Endothelial cell of umbilical vein (primary cell): ENCODE measurements at regions not wholly inside any gene's neighbourhood (a gene's known extent, or its start where the extent isn't known, plus 50 kb on each side); places are given as distances from the start of the nearest gene placed in this dataset.

Experiments used
- BruUV-seq: library from RNA; stranded (reverse); fragments of 400-500 nt; replicated peaks from 2 replicates; lab custom pipeline; 2021; lab: Mats Ljungman, UMichigan
- CTCF ChIA-PET: fragments of 300-600, 350-600 bp; sonication (Branson Sonifier 250); formaldehyde crosslinking; loops from one replicate; lab custom pipeline; 2021; ENCODE audit warnings: antibody characterized with exemption, inconsistent platforms; lab: Charles Lee
- POLR2A ChIA-PET: fragments of 300-600, 350-600 bp; sonication (Branson Sonifier 250); formaldehyde crosslinking; loops from one replicate; lab custom pipeline; 2021; ENCODE audit warnings: antibody characterized with exemption, inconsistent platforms; lab: Charles Lee
- DNase-seq: peaks from one replicate; pipeline ENCODE4 v3.0.0-alpha.2; 2011; ENCODE audit warnings: low read depth, low spot score
- FAIRE-seq: peaks from 2 replicates; lab custom pipeline; 2011; peaks lifted over from hg19 to GRCh38; lab: Jason Lieb, UNC
- H2AFZ ChIP-seq: 2 replicates; pipeline ENCODE4 v1.6.0; 2012; ENCODE audit warnings: low read depth, low read length, control low read depth, inconsistent platforms
- H3K27ac ChIP-seq: 2 replicates; pipeline ENCODE4 v1.5.1; 2011; ENCODE audit warnings: low read depth, mild to moderate bottlenecking, control low read depth, low read length, moderate library complexity; ENCODE audit not compliant: insufficient read depth
- H3K27me3 ChIP-seq, 2 experiments: 2 replicates each; pipeline versions ENCODE4 v1.6.0 to v1.6.1; 2011; ENCODE audit warnings: low read length in 2 of 2, mixed read lengths in 1 of 2; ENCODE audit not compliant: control insufficient read depth in 2 of 2, insufficient read depth in 2 of 2
- H3K36me3 ChIP-seq, 2 experiments: 2 replicates in 1 of 2; 3 replicates in 1 of 2; pipeline ENCODE4 v1.5.1; 2011; ENCODE audit warnings: low read length in 2 of 2, mild to moderate bottlenecking in 1 of 2, moderate library complexity in 1 of 2; ENCODE audit not compliant: control insufficient read depth in 2 of 2, insufficient read depth in 2 of 2; ENCODE audit errors: extremely low read depth in 1 of 2
- H3K4me1 ChIP-seq: 3 replicates; pipeline ENCODE4 v1.5.1; 2011; ENCODE audit warnings: mild to moderate bottlenecking, low read length; ENCODE audit not compliant: control insufficient read depth, insufficient read depth; ENCODE audit errors: extremely low read depth
- H3K4me2 ChIP-seq: 2 replicates; pipeline ENCODE4 v1.6.1; 2011; ENCODE audit warnings: low read length, control low read depth, mixed read lengths; ENCODE audit not compliant: insufficient read depth
- H3K4me3 ChIP-seq, 3 experiments: fragments of 200-600 bp in 1 of 3; sonication (generic), shearing (Covaris generic) in 1 of 3; replicated peaks in 1 of 3; 2 replicates each; pipeline ENCODE4 v1.5.1; 2011 to 2016; ENCODE audit warnings: control low read depth in 3 of 3, low read length in 3 of 3, mild to moderate bottlenecking in 2 of 3, inconsistent platforms in 1 of 3, low read depth in 1 of 3, moderate library complexity in 1 of 3; ENCODE audit not compliant: insufficient read depth in 1 of 3
- H3K79me2 ChIP-seq: 2 replicates; pipeline ENCODE4 v1.6.0; 2012; ENCODE audit warnings: low read length, inconsistent platforms; ENCODE audit not compliant: control insufficient read depth, insufficient read depth
- H3K9ac ChIP-seq: replicated peaks from 2 replicates; pipeline ENCODE3; 2011; ENCODE audit warnings: low read length, control low read depth; ENCODE audit not compliant: insufficient read depth; ENCODE audit errors: extremely low read depth
- H3K9me1 ChIP-seq: replicated peaks from 3 replicates; pipeline ENCODE4 v1.6.0; 2011; ENCODE audit warnings: mild to moderate bottlenecking, low read length; ENCODE audit not compliant: control insufficient read depth, insufficient read depth; ENCODE audit errors: extremely low read depth
- H3K9me3 ChIP-seq: replicated peaks from 2 replicates; pipeline ENCODE4 v1.5.1; 2012; ENCODE audit warnings: low read length, inconsistent platforms; ENCODE audit not compliant: control insufficient read depth, insufficient read depth
- H4K20me1 ChIP-seq: replicated peaks from 2 replicates; pipeline ENCODE3; 2011; ENCODE audit warnings: mild to moderate bottlenecking, low read length; ENCODE audit not compliant: control insufficient read depth, insufficient read depth; ENCODE audit errors: extremely low read depth
- EZH2 ChIP-seq: IDR thresholded peaks from 2 replicates; pipeline ENCODE4 v1.6.1; 2012; ENCODE audit warnings: borderline replicate concordance, low read depth, mild to moderate bottlenecking, moderate library complexity, low read length, inconsistent platforms; ENCODE audit not compliant: severe bottlenecking
- FOS ChIP-seq: IDR thresholded peaks from 2 replicates; pipeline ENCODE4 v1.6.1; 2011; ENCODE audit warnings: mild to moderate bottlenecking, low read length, moderate library complexity, borderline replicate concordance; ENCODE audit not compliant: insufficient read depth
- GATA2 ChIP-seq: IDR thresholded peaks from 2 replicates; pipeline ENCODE4 v1.7.0; 2011; ENCODE audit warnings: low read depth, mild to moderate bottlenecking, moderate library complexity, mixed read lengths, low read length; ENCODE audit not compliant: insufficient read length, insufficient read depth
- JUN ChIP-seq: IDR thresholded peaks from 2 replicates; pipeline ENCODE4 v1.6.1; 2011; ENCODE audit warnings: borderline replicate concordance, low read depth; ENCODE audit not compliant: insufficient read length, insufficient read depth
- MYC ChIP-seq: IDR thresholded peaks from one replicate; pipeline ENCODE4 v1.6.1; 2011; ENCODE audit warnings: mild to moderate bottlenecking, low read depth, low read length
- POLR2A ChIP-seq: IDR thresholded peaks from 2 replicates; pipeline ENCODE4 v1.6.1; 2012; ENCODE audit warnings: low read depth, mild to moderate bottlenecking, control low read depth, low read length
- POLR2AphosphoS5 ChIP-seq: IDR thresholded peaks from 2 replicates; pipeline ENCODE4 v1.6.1; 2012; ENCODE audit warnings: low read depth, mild to moderate bottlenecking, control low read depth, low read length, moderate library complexity; ENCODE audit not compliant: insufficient read depth
- dilution Hi-C: fragments of 300-500 bp; cut with MboI; formaldehyde crosslinking; loops from one replicate; pipeline ENCODE4 v1.15.0; 2019; ENCODE audit warnings: low sequenced_read_pairs; ENCODE audit not compliant: extremely low pct_ligation_motif_present
- intact Hi-C: fragments of 100-400 bp; cut with micrococcal nuclease; formaldehyde crosslinking; loops from one replicate; pipeline ENCODE4 v1.10.0; 2022
- TF ChIP-seq, protein P1 (sequence below): IDR thresholded peaks from 2 replicates; pipeline ENCODE4 v1.6.1; 2011; ENCODE audit not compliant: insufficient read depth, insufficient read length
- TF ChIP-seq, protein P2 (sequence below), 2 donors: IDR thresholded peaks; 1 replicate in 1 of 2; 2 replicates in 1 of 2; pipeline ENCODE4 v1.5.1; 2011; ENCODE audit warnings: low read length in 2 of 2, mild to moderate bottlenecking in 2 of 2, moderate library complexity in 2 of 2, control low read depth in 1 of 2, inconsistent platforms in 1 of 2, low read depth in 1 of 2; ENCODE audit not compliant: insufficient read depth in 1 of 2; ENCODE audit errors: extremely low read depth in 1 of 2

DNA sequence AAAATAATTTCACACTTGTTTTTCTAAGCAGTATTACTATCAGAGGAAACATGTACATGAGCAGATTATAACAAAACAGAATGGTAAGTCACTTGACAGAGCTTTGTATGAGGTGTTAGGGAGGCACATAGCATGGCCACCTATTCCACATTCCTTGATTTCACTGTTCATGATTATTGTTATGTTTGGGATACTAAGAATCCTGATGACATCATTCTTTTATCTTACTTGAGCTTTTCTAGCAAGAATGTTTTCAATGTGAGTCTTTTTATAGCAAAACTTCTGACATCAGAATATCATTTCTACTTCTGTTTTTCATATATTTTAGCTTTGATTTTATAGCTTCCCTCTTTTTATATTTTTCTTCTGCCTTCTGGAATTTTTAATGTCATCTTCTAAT, 208.2 kb downstream of the DMRTA1 start:
- no peak for TF ChIP-seq POLR2A
- no peak for TF ChIP-seq JUN
- no peak for TF ChIP-seq FOS
- TF ChIP-seq POLR2AphosphoS5: no peak
- no peak for TF ChIP-seq EZH2
- no peak for TF ChIP-seq MYC
- TF ChIP-seq, protein P1, sequence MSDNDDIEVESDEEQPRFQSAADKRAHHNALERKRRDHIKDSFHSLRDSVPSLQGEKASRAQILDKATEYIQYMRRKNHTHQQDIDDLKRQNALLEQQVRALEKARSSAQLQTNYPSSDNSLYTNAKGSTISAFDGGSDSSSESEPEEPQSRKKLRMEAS: no peak
- TF ChIP-seq, protein P2, sequence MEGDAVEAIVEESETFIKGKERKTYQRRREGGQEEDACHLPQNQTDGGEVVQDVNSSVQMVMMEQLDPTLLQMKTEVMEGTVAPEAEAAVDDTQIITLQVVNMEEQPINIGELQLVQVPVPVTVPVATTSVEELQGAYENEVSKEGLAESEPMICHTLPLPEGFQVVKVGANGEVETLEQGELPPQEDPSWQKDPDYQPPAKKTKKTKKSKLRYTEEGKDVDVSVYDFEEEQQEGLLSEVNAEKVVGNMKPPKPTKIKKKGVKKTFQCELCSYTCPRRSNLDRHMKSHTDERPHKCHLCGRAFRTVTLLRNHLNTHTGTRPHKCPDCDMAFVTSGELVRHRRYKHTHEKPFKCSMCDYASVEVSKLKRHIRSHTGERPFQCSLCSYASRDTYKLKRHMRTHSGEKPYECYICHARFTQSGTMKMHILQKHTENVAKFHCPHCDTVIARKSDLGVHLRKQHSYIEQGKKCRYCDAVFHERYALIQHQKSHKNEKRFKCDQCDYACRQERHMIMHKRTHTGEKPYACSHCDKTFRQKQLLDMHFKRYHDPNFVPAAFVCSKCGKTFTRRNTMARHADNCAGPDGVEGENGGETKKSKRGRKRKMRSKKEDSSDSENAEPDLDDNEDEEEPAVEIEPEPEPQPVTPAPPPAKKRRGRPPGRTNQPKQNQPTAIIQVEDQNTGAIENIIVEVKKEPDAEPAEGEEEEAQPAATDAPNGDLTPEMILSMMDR (IDR thresholded peaks at IDR 0.05; ENCODE audit: extremely low read depth in 1 of 2, insufficient read depth in 1 of 2, low read depth in 1 of 2, low read length in 2 of 2): no peak
- TF ChIP-seq GATA2: no peak
- dilution Hi-C loops: no loop called here
- no peak overlapping the region for H3K4me2 ChIP-seq
- no peaks in the 10 kb centered on the region for H3K4me1 ChIP-seq
- CTCF ChIA-PET: no interaction called here
- no peaks in the 10 kb centered on the region for H3K9me3 ChIP-seq
- DNase-seq (no peak), FAIRE-seq (no peak)
- H3K27ac ChIP-seq: no peak overlapping the region
- no peaks in the 10 kb centered on the region for H3K9me1 ChIP-seq
- no peaks in the 10 kb centered on the region for H4K20me1 ChIP-seq
- H3K79me2 ChIP-seq: no peaks in the 10 kb centered on the region
- no peaks in the 10 kb centered on the region for H3K36me3 ChIP-seq
- POLR2A ChIA-PET: no interaction called here
- H3K4me3 ChIP-seq: no peak overlapping the region
- H2AFZ ChIP-seq: no peak overlapping the region
- BruUV-seq: no TSS peak
- no peaks in the 10 kb centered on the region for H3K27me3 ChIP-seq
- no peak overlapping the region for H3K9ac ChIP-seq
- intact Hi-C loops: no loop called here
